IPS-20b (cell line): ENCODE measurements at regions not wholly inside any gene's neighbourhood (a gene's known extent, or its start where the extent isn't known, plus 50 kb on each side); places are given as distances from the start of the nearest gene placed in this dataset.
"Not testable (repeated sequence)": the region's sequence is repeated elsewhere in the genome, so short reads cannot be mapped to it uniquely, and the experiment has no call there.

Experiments used
- H3K27ac ChIP-seq: one replicate; pipeline ENCODE4 v1.5.1; 2013; ENCODE audit warnings: low read length
- H3K27me3 ChIP-seq: 2 replicates; pipeline ENCODE4 v1.6.1; 2013; ENCODE audit warnings: mild to moderate bottlenecking, low read length, inconsistent platforms; ENCODE audit not compliant: insufficient read depth
- H3K36me3 ChIP-seq: 2 replicates; pipeline ENCODE4 v1.6.1; 2013; ENCODE audit warnings: low read depth, mild to moderate bottlenecking, inconsistent platforms, low read length, moderate library complexity; ENCODE audit not compliant: insufficient read depth
- H3K4me1 ChIP-seq: 2 replicates; pipeline ENCODE4 v1.6.1; 2013; ENCODE audit warnings: mild to moderate bottlenecking, control low read depth, inconsistent platforms, low read length, moderate library complexity; ENCODE audit not compliant: insufficient read depth
- H3K4me3 ChIP-seq: 2 replicates; pipeline ENCODE4 v1.5.1; 2013; ENCODE audit warnings: mild to moderate bottlenecking, low read length, inconsistent platforms
- H3K9ac ChIP-seq: 2 replicates; pipeline ENCODE4 v1.6.1; 2013; ENCODE audit warnings: low read depth, mild to moderate bottlenecking, inconsistent platforms, low read length, moderate library complexity
- H3K9me3 ChIP-seq: 2 replicates; pipeline ENCODE4 v1.6.1; 2013; ENCODE audit warnings: mild to moderate bottlenecking, low read depth, low read length, inconsistent platforms; ENCODE audit not compliant: insufficient read depth

- not testable (repeated sequence) for H3K4me3 ChIP-seq, H3K27ac ChIP-seq, H3K4me1 ChIP-seq, H3K27me3 ChIP-seq, H3K9me3 ChIP-seq, H3K36me3 ChIP-seq, H3K9ac ChIP-seq
Observed at GRCh38 chr1:120655394-120655793, 68.4 kb upstream of the NBPF26 start.

GRCh38 chr1:120656116-120656515 is 67.6 kb upstream of the NBPF26 start:
- not testable (repeated sequence) for H3K27ac ChIP-seq, H3K9me3 ChIP-seq, H3K9ac ChIP-seq, H3K4me3 ChIP-seq, H3K4me1 ChIP-seq, H3K27me3 ChIP-seq, H3K36me3 ChIP-seq

DNA sequence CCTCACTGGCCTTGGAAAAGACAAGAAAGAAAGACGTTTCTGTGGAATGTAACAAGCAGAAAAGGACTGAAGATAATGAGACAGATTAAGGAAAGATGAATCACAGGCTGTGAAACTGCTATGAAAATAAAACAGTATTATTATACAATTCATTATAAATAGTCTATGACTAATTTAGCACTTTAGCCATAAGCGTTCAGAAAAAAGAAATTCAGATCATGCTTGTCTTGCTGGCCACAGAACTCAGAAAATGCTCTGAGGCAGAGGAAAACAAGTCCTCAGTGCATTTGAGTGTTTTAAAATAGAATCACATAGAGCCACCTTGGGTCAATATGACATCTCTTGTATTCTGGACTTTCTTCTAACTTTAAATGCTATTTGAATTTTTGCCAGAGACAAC is 65.9 kb upstream of the NBPF26 start:
- not testable (repeated sequence) for H3K36me3 ChIP-seq, H3K9ac ChIP-seq, H3K27ac ChIP-seq, H3K4me1 ChIP-seq, H3K4me3 ChIP-seq, H3K9me3 ChIP-seq, H3K27me3 ChIP-seq

- H3K27ac ChIP-seq, H3K9me3 ChIP-seq, H3K4me3 ChIP-seq, H3K36me3 ChIP-seq, H3K9ac ChIP-seq, H3K27me3 ChIP-seq, H3K4me1 ChIP-seq: not testable (repeated sequence)
Observed at GRCh38 chr1:120658622-120659021, 65.1 kb upstream of the NBPF26 start.

- H3K27ac ChIP-seq, H3K9ac ChIP-seq, H3K27me3 ChIP-seq, H3K4me1 ChIP-seq, H3K36me3 ChIP-seq, H3K9me3 ChIP-seq, H3K4me3 ChIP-seq: not testable (repeated sequence)
Observed at GRCh38 chr1:120659133-120659532, 64.6 kb upstream of the NBPF26 start.

DNA sequence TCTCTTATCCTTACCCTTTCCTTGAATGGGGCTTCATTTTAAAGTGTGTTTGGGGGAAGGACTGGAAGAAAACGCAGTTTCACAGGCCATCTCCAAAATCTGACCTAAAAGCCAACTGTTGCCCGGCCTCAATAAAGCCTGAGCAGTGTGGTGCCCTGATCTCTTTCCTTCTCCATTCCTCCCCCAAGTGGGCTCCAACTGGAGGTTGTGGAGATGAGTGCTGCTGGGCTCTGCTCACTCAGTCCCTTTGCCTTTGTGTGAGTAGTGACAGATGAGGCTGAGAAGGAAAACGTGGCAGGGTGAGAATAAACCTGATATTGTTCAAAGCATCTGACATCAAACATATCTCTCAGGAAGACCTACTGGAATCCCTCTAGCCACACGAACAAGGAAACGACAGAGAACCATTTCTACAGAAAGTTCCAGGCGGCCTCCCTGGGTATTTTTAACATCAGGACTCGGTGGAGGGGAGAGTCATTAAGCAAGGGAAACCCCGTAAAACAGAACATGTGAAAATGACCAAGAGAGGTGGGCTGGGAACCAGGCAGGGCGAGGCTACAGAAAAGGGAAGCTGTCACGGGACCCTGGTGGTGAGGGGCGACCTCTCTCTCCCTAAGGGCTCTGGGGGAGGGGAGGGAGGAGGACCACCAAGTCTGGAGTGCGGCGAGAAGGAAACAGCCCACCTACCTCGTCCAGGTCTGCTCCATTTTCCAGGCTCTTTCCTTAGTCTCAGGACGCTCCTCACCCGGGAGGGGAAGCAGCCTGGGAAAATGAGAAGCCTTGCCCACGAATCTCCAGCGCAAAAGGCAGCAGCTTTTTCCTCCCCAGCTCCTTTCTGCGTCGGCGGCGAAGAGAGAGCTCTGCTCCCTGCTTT is 59.1 kb upstream of the NBPF26 start:
- H3K4me3 ChIP-seq, H3K9ac ChIP-seq, H3K27ac ChIP-seq, H3K27me3 ChIP-seq, H3K4me1 ChIP-seq, H3K9me3 ChIP-seq, H3K36me3 ChIP-seq: not testable (repeated sequence)

DNA sequence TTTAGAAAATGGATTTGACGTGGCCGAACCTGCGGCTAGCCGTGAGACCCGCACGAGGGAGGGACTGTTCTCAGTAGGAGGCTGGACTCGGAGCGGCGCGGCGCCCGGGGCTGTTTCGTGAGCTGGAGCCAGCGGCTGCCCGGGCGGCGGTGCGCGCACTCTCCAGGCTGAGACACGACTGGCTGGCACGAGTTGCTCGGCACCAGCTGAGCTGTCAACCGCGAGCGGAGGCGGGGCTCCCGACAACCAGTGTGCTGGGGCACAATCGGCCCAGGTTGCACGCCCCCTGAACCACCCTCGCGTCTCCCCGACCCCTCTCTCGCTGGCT is 58.5 kb upstream of the NBPF26 start:
- not testable (repeated sequence) for H3K9me3 ChIP-seq, H3K4me1 ChIP-seq, H3K36me3 ChIP-seq, H3K4me3 ChIP-seq, H3K9ac ChIP-seq, H3K27ac ChIP-seq, H3K27me3 ChIP-seq

- not testable (repeated sequence) for H3K4me1 ChIP-seq, H3K9me3 ChIP-seq, H3K4me3 ChIP-seq, H3K9ac ChIP-seq, H3K27me3 ChIP-seq, H3K27ac ChIP-seq, H3K36me3 ChIP-seq
Observed at GRCh38 chr1:120668187-120668586, 55.6 kb upstream of the NBPF26 start.
